Muscle of leg (tissue), 3 donors: ENCODE measurements at regions not wholly inside any gene's neighbourhood (a gene's known extent, or its start where the extent isn't known, plus 50 kb on each side); places are given as distances from the start of the nearest gene placed in this dataset.
"Not testable (repeated sequence)": the region's sequence is repeated elsewhere in the genome, so short reads cannot be mapped to it uniquely, and the experiment has no call there.

ENCODE experiments used
- DNase-seq: peaks from one replicate; pipeline ENCODE4 v3.0.0; 2013
- H3K27ac ChIP-seq: one replicate; pipeline ENCODE4 v1.5.1; 2013; ENCODE audit warnings: mild to moderate bottlenecking, low read length, control low read depth
- H3K27me3 ChIP-seq: one replicate; pipeline ENCODE4 v1.6.1; 2013; ENCODE audit warnings: low read length; ENCODE audit not compliant: control insufficient read depth, insufficient read depth
- H3K36me3 ChIP-seq: one replicate; pipeline ENCODE4 v1.6.1; 2013; ENCODE audit warnings: low read length; ENCODE audit not compliant: control insufficient read depth, insufficient read depth
- H3K4me1 ChIP-seq: one replicate; pipeline ENCODE4 v1.6.1; 2013; ENCODE audit warnings: low read length; ENCODE audit not compliant: control insufficient read depth, insufficient read depth
- H3K4me3 ChIP-seq: one replicate; pipeline ENCODE4 v1.5.1; 2013; ENCODE audit warnings: low read length, control low read depth
- H3K9me3 ChIP-seq: replicated peaks from 2 replicates; pipeline ENCODE4 v1.6.1; 2013; ENCODE audit warnings: low read depth, low read length; ENCODE audit not compliant: control insufficient read depth
- WGBS: methylation state at CpG from one replicate; pipeline ENCODE4 v1.1.5; 2013; ENCODE audit warnings: missing lambda C conversion rate; ENCODE audit not compliant: insufficient coverage; 5-methylcytosine and 5-hydroxymethylcytosine counted together

DNA sequence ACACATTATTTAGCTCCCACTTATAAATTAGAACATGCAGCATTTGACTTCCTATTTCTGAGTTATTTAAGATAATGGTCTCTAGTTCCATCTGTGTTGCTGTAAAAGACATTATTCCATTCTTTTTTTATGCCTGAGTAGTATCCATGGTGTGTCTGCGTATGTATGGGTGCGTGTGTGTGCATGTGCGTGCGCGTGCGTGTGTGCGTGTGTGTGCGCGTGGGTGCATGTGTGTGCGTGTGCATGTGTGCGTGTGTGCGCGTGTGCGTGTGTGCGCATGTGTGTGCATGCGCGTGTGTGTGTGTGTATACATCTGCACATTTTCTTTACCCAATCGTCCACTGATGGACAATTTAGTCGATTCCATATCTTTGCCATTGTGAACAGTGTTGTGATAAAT is 479.4 kb upstream of the TMEM132C start:
- no CpG with 5 or more reads among the region's 19 CpGs for WGBS
- no peaks in the 10 kb centered on the region for H3K36me3 ChIP-seq

DNA sequence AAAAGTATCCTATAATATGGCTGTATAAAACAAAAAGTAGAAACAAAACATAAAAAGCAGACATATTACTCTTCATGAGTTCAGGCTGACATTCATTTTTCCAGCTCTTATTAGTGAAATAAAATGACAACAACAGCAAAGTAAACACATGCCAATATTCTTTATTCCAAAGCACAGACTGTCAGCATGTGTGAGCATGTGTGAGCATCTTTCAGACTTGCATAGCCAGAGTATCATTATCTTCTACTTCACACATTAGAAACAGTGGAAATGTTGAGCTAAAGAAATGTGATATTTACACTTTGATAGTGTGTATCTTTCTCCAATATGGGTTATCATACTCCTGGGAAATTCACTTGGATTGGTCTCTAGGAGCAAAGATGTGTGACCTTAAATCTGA is 476.6 kb upstream of the TMEM132C start:
- no peak overlapping the region for H3K27ac ChIP-seq
- H3K36me3 ChIP-seq, result no peaks in the 10 kb centered on the region
- DNase-seq, result no peak
- peaks cover 3% of the 10 kb centered on the region for H3K4me1 ChIP-seq
- H3K9me3 ChIP-seq, result no peaks in the 10 kb centered on the region
- H3K27me3 ChIP-seq, result no peaks in the 10 kb centered on the region
- no peak overlapping the region for H3K4me3 ChIP-seq

More for the DNA sequence above, 479.4 kb upstream of the TMEM132C start:
- Histone ChIP-seq H3K4me1 (peaks cover 4% of the 10 kb centered on the region), H3K27me3 (no peaks in the 10 kb centered on the region), H3K9me3 (no peaks in the 10 kb centered on the region), H3K4me3 (no peak overlapping the region), H3K27ac (no peak overlapping the region)
- no peak for DNase-seq

DNA sequence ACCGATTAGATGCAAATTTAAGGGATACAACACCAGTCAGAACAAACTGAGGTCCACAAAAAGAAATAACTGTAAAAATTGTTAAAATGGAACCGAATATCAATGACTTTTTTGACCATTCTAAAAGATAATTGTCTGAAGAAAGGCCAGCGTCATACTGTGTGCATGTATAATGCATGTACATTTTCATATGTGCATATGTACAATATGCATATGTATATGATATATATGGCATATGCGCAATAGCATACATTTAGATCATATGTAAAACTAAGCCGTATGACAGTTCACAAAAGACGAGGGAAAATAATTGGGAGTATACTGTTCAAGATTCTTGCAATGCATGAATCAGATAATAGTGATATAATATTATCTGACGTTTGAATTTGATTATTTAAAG is 475.8 kb upstream of the TMEM132C start:
- H3K36me3 ChIP-seq, result no peaks in the 10 kb centered on the region
- no peaks in the 10 kb centered on the region for H3K4me1 ChIP-seq
- H3K4me3 ChIP-seq, result no peak overlapping the region
- WGBS, result no CpG with 5 or more reads among the region's 7 CpGs
- no peaks in the 10 kb centered on the region for H3K27me3 ChIP-seq
- no peak overlapping the region for H3K27ac ChIP-seq
- no peaks in the 10 kb centered on the region for H3K9me3 ChIP-seq
- no peak for DNase-seq

DNA sequence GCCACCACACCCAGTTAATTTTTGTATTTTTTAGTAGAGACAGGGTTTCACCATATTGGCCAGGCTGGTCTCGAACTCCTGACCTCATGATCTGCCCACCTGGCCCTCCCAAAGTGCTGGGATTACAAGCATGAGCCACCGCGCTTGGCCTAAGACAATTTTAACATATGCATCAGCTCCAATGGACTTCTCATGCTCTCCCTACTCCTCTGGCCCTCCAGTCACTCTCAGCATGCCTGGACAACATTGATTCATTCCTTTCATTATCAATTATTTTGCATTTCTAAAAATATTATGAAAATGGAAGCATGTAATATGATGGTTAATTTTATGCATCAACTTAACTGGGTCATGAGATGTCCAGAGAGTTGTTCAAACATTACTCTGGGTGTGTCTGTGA is 469.1 kb upstream of the TMEM132C start:
- no peaks in the 10 kb centered on the region for H3K27me3 ChIP-seq
- DNase-seq, result no peak
- H3K4me3 ChIP-seq, result no peak overlapping the region
- no peaks in the 10 kb centered on the region for H3K36me3 ChIP-seq
- H3K9me3 ChIP-seq, result no peaks in the 10 kb centered on the region
- H3K27ac ChIP-seq, result no peak overlapping the region
- no peaks in the 10 kb centered on the region for H3K4me1 ChIP-seq
- 88% methylated on average over 3 of the region's 3 CpGs for WGBS

DNA sequence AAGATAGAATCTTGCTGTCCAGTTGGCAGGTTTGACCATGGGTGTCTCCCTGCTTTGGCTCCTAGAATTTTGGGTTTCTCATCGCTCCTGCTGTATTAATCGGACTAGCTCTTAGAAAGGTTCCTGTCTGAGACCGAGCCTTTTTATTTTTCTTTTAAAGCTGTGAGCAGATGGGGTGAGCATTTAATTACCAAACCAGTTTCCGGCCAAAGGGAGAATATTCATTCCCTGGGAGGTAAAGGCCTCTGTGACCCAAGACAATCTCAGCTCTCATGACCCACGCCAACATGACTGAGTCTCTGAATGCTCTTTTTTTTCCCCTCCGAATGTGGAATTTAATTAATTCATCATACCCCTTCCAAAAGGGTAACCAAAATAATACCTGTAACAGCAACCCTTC is 464.7 kb upstream of the TMEM132C start:
- H3K36me3 ChIP-seq, result no peaks in the 10 kb centered on the region
- H3K4me3 ChIP-seq, result no peak overlapping the region
- no peak overlapping the region for H3K27ac ChIP-seq
- H3K4me1 ChIP-seq, result no peaks in the 10 kb centered on the region
- no CpG with 5 or more reads among the region's 6 CpGs for WGBS
- no peaks in the 10 kb centered on the region for H3K9me3 ChIP-seq
- H3K27me3 ChIP-seq, result no peaks in the 10 kb centered on the region
- no peak for DNase-seq

DNA sequence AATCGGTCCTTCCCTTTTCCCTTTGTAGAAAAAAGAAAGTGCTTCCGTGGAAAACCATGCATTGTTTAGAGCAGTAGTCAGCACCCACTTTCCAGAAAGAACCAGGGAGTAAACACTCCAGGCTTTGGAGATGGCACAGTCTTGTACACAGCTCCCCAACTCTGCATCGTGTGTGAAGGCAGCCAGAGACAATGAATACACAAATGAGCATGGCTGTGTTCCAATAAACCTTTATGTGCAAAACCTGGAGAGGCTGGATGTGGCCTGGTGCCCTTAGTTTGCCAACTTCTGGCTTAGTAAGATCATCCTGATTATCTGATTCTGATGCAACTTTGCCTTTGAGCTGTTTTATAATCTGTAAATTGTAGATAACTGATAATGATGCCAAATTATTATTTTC is 463.4 kb upstream of the TMEM132C start:
- DNase-seq, result no peak
- Histone ChIP-seq H3K36me3 (no peaks in the 10 kb centered on the region), H3K9me3 (no peaks in the 10 kb centered on the region), H3K4me3 (no peak overlapping the region), H3K4me1 (no peaks in the 10 kb centered on the region), H3K27me3 (no peaks in the 10 kb centered on the region), H3K27ac (no peak overlapping the region)
- no CpG with 5 or more reads among the region's 3 CpGs for WGBS

DNA sequence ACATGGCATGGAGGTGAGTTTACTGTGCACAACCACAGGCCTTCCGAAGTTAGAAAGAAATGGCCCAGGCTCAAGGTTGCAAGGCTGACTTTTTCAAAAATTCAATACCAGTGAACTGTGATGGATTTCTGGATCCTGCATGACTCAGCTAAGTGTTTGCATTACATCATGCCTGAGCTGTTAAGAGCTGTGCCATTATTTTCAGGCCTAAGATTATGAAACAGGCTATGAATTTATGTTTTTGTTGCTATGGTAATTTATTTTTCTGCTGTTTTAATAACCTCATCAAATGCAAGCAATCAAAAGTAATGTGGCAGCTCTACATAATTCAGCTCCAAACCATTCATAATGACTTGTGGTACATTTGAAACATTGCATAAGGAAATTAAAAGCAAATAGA is 457.7 kb upstream of the TMEM132C start:
- WGBS, result 40% methylated on average over 1 of the region's 1 CpG
- Histone ChIP-seq H3K27ac (peak overlapping the region; percentile 63), H3K36me3 (no peaks in the 10 kb centered on the region), H3K27me3 (no peaks in the 10 kb centered on the region), H3K4me1 (peaks cover 27% of the 10 kb centered on the region), H3K9me3 (no peaks in the 10 kb centered on the region), H3K4me3 (no peak overlapping the region)
- DNase-seq, result peak; percentile 88

DNA sequence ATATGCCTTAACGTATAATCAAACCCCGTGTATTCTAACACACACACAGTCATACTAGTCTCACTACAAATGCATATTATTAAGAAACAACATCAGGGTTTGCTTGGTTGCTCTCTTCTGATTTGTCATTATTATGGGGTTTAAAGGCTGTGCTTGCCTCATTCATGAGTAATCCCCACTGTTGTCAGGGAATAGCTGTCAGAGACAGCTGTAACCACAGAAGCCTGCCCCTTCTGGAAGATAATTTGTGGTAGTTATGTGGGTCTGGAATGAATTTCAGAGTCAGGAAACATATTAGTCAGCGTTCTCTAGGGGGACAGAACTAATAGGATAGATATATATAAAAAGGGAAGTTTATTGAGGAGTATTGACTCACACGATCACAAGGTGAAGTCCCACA is 456.9 kb upstream of the TMEM132C start:
- WGBS, result 33% methylated on average over 1 of the region's 4 CpGs

DNA sequence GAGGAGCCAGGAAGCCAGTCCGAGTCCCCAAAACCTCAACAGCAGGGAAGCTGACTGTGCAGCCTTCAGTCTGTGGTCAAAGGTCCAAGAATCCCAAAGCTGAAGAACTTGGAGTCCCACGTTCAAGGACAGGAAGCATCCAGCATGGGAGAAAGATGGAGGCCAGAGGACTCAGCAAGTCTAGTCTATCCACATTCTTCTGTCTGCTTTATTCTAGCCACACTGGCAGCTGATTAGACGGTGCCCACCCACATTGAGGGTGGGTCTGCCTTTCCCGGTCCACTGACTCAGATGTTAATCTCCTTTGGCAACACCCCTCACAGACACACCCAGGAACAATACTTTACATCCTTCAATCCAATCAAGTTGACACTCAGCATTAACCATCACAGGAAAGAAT is 456.5 kb upstream of the TMEM132C start:
- H3K4me3 ChIP-seq, H3K9me3 ChIP-seq, H3K27me3 ChIP-seq, H3K36me3 ChIP-seq: not testable (repeated sequence)
- 37% methylated on average over 4 of the region's 4 CpGs for WGBS
- Histone ChIP-seq H3K27ac (peak overlapping the region; percentile 63), H3K4me1 (peaks cover 27% of the 10 kb centered on the region)
- DNase-seq, result peak; percentile 28

More for the DNA sequence above, 456.9 kb upstream of the TMEM132C start:
- Histone ChIP-seq H3K4me1 (peaks cover 27% of the 10 kb centered on the region), H3K4me3 (no peak overlapping the region), H3K27ac (peak overlapping the region; percentile 63), H3K9me3 (no peaks in the 10 kb centered on the region), H3K27me3 (no peaks in the 10 kb centered on the region), H3K36me3 (no peaks in the 10 kb centered on the region)
- peak; percentile 91 for DNase-seq

DNA sequence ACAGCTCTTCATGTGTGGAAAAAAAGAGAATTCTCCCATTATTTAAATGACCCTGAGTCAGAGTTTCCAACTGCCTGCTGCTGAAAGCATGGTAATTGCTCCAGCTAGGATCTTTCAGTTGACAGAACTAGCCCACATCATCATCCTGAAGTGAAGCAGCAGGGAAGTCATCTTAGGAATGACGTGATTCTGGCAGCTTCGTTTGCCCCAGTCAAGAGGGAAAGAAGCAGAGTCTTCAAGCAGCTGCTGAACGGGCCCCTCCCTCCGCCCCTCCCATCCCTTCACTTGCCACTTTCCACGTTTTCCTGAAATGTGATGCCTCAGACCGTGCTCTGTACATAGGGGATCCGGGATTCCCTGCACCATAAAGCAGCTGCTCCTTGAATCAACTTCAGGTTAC is 455.0 kb upstream of the TMEM132C start:
- no peaks in the 10 kb centered on the region for H3K36me3 ChIP-seq
- WGBS, result 0% methylated on average over 5 of the region's 7 CpGs
- no peaks in the 10 kb centered on the region for H3K27me3 ChIP-seq
- peaks cover 27% of the 10 kb centered on the region for H3K4me1 ChIP-seq
- peak; percentile 98 for DNase-seq
- no peak overlapping the region for H3K4me3 ChIP-seq
- peak overlapping the region; percentile 88 for H3K27ac ChIP-seq
- H3K9me3 ChIP-seq, result no peaks in the 10 kb centered on the region

DNA sequence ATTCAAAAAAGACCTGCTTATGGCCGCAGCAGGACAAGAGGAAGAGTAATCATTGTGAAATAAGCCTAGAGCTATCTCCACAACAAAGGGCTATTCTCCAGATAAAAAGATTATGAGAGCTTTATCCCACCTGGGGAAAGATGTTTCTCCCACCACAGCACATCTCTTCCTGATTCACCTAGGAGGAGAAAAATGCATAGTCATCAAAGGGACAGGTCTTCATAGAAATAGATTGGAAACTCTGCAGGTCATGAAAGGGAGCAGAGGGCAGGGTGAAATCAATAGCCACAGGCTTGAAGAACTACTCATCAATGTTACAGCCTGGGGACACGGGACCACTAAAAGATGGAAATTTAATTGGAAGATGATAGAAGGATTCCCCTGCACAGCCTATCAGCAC is 453.8 kb upstream of the TMEM132C start:
- H3K4me3 ChIP-seq, result no peak overlapping the region
- WGBS, result 67% methylated on average over 1 of the region's 2 CpGs
- H3K36me3 ChIP-seq, result no peaks in the 10 kb centered on the region
- DNase-seq, result no peak
- H3K27ac ChIP-seq, result no peak overlapping the region
- no peaks in the 10 kb centered on the region for H3K27me3 ChIP-seq
- peaks cover 27% of the 10 kb centered on the region for H3K4me1 ChIP-seq
- H3K9me3 ChIP-seq, result no peaks in the 10 kb centered on the region
